SK-N-SH treated with all-trans-retinoic acid at 6 μM for 48 hours (cell line): ENCODE measurements at regions not wholly inside any gene's neighbourhood (a gene's known extent, or its start where the extent isn't known, plus 50 kb on each side); places are given as distances from the start of the nearest gene placed in this dataset.

ENCODE experiments used
- PATZ1 ChIP-seq: fragments of 250-450 bp; sonication (Bioruptor Pico); IDR thresholded peaks from 2 replicates; pipeline ENCODE4 v1.8.0; 2020; ENCODE audit warnings: mild to moderate bottlenecking, moderate library complexity, borderline replicate concordance
- SNAI2 ChIP-seq: fragments of 250-450 bp; sonication (Bioruptor Pico); IDR thresholded peaks from 2 replicates; pipeline ENCODE4 v1.5.0; 2020; ENCODE audit warnings: mild to moderate bottlenecking, moderate library complexity
- TCF4 ChIP-seq: fragments of 250-450 bp; sonication (Bioruptor Pico); IDR thresholded peaks from 2 replicates; pipeline ENCODE4 v1.8.0; 2021; ENCODE audit warnings: mild to moderate bottlenecking, moderate library complexity, borderline replicate concordance
- TOX ChIP-seq: fragments of 250-450 bp; sonication (Bioruptor Pico); IDR thresholded peaks from 2 replicates; pipeline ENCODE4 v1.8.0; 2021; ENCODE audit warnings: mild to moderate bottlenecking, moderate library complexity, borderline replicate concordance
- ZFP3 ChIP-seq: fragments of 250-450 bp; sonication (Bioruptor Pico); IDR thresholded peaks from 2 replicates; pipeline ENCODE4 v1.5.0; 2020; ENCODE audit warnings: mild to moderate bottlenecking, moderate library complexity
- ZFP30 ChIP-seq: fragments of 450-650 bp; formaldehyde crosslinking; IDR thresholded peaks from 2 replicates; pipeline ENCODE4 v1.5.0; 2022; ENCODE audit warnings: mild to moderate bottlenecking, moderate library complexity

- TF ChIP-seq ZFP30 (no peak), TOX (CRISPR knock-in tag) (no peak), ZFP3 (CRISPR knock-in tag) (no peak), SNAI2 (CRISPR knock-in tag) (no peak), PATZ1 (CRISPR knock-in tag) (no peak), TCF4 (CRISPR knock-in tag) (no peak)
These were observed 174.2 kb upstream of the DMD start for GRCh38 chrX:33385546-33385945.
